NT2/D1 (cell line): ENCODE measurements at regions not wholly inside any gene's neighbourhood (a gene's known extent, or its start where the extent isn't known, plus 50 kb on each side); places are given as distances from the start of the nearest gene placed in this dataset.

ENCODE experiments used
- SUZ12 ChIP-seq: IDR thresholded peaks from 2 replicates; pipeline ENCODE4 v1.6.1; 2011; ENCODE audit not compliant: insufficient read length, insufficient read depth; ENCODE audit errors: extremely low read depth
- YY1 ChIP-seq: IDR thresholded peaks from 2 replicates; pipeline ENCODE4 v1.6.1; 2011; ENCODE audit not compliant: insufficient read length, insufficient read depth
- ZNF274 ChIP-seq: IDR thresholded peaks from 2 replicates; pipeline ENCODE4 v1.6.1; 2011; ENCODE audit warnings: mild to moderate bottlenecking, low read depth, low read length

DNA sequence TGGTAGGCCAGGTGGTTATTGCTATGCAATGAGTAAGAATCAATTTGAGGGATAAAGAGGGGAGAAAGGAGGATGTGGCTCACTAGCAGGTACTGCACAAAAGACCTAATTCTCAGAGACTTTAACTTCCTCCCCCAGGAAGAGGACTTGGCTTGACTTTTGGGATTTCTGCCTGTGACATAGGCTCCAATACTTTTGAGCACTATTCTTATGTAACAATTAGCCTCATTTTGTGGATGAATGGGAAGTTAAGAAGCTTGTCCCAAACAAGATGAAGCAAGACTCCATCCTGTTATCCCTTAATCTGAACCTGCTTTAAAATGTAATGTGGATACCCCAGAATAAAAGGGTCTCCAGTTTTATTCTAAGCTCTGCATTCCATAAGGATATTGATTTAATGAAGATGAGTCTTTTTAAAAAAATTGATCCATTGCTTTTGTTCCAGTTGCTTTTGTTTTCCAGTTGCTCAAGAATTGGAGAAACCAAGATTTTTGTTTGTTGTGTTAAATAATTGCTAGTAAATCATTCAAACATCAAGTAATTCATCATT is 218.5 kb downstream of the SNX13 start:
- TF ChIP-seq SUZ12 (no peak), YY1 (no peak), ZNF274 (no peak)
